IMR-90 (cell line): ENCODE measurements at regions not wholly inside any gene's neighbourhood (a gene's known extent, or its start where the extent isn't known, plus 50 kb on each side); places are given as distances from the start of the nearest gene placed in this dataset.

Source experiments
- ATAC-seq: fragments of 200-7000 bp; cut with Tn5 transposase; 2 replicates; pipeline ENCODE4 v1.9.1; 2020; ENCODE audit warnings: low read depth, mild to moderate bottlenecking, moderate library complexity
- BruUV-seq: library from RNA; stranded (reverse); fragments of 400-500 nt; replicated peaks from 2 replicates; lab custom pipeline; 2021; lab: Mats Ljungman, UMichigan
- CTCF ChIA-PET: fragments of 300-600 bp; formaldehyde crosslinking; extraction: SDS; loops from one replicate; lab custom pipeline; 2021; ENCODE audit warnings: antibody characterized with exemption; lab: Yijun Ruan, JAX
- POLR2A ChIA-PET: fragments of 300-600 bp; sonication (Branson Sonifier 250); formaldehyde crosslinking; loops from one replicate; lab custom pipeline; 2022; ENCODE audit warnings: antibody characterized with exemption; ENCODE audit not compliant: unreplicated experiment; lab: Charles Lee
- DNase-seq: peaks from one replicate; pipeline ENCODE4 v3.0.0; 2013
- H2AFZ ChIP-seq: replicated peaks from 2 replicates; pipeline ENCODE3; 2013; ENCODE audit warnings: low read length, mild to moderate bottlenecking; ENCODE audit not compliant: poor library complexity
- H2AK5ac ChIP-seq: 2 replicates; pipeline ENCODE4 v1.6.1; 2013; ENCODE audit warnings: low read depth, low read length, inconsistent platforms
- H2AK9ac ChIP-seq: replicated peaks from 2 replicates; pipeline ENCODE3; 2013; ENCODE audit warnings: mild to moderate bottlenecking, low read depth, low read length, moderate library complexity; ENCODE audit not compliant: poor library complexity
- H2BK120ac ChIP-seq: 2 replicates; pipeline ENCODE4 v1.6.1; 2013; ENCODE audit warnings: low read depth, low read length, inconsistent platforms
- H2BK15ac ChIP-seq: 3 replicates; pipeline ENCODE4 v1.6.1; 2013; ENCODE audit warnings: low read depth, low read length, inconsistent platforms
- H2BK20ac ChIP-seq: 2 replicates; pipeline ENCODE4 v1.6.1; 2013; ENCODE audit warnings: low read depth, mild to moderate bottlenecking, inconsistent platforms, low read length, moderate library complexity
- H2BK5ac ChIP-seq: 2 replicates; pipeline ENCODE4 v1.6.1; 2013; ENCODE audit warnings: mild to moderate bottlenecking, low read depth, low read length, inconsistent platforms; ENCODE audit not compliant: poor library complexity, severe bottlenecking
- H3K14ac ChIP-seq: replicated peaks from 2 replicates; pipeline ENCODE4 v1.6.1; 2013; ENCODE audit warnings: low read depth, low read length, inconsistent platforms
- H3K18ac ChIP-seq: 2 replicates; pipeline ENCODE4 v1.6.1; 2013; ENCODE audit warnings: low read depth, low read length, control low read depth
- H3K23ac ChIP-seq: 2 replicates; pipeline ENCODE4 v1.6.1; 2013; ENCODE audit warnings: low read depth, low read length, inconsistent platforms
- H3K27ac ChIP-seq: 2 replicates; pipeline ENCODE4 v1.5.1; 2013; ENCODE audit warnings: mild to moderate bottlenecking, control low read depth, low read length; ENCODE audit not compliant: insufficient read depth
- H3K27me3 ChIP-seq: 2 replicates; pipeline ENCODE4 v1.6.1; 2013; ENCODE audit warnings: low read length; ENCODE audit not compliant: control insufficient read depth, insufficient read depth
- H3K36me3 ChIP-seq: 2 replicates; pipeline ENCODE4 v1.6.1; 2013; ENCODE audit warnings: low read length, mixed read lengths; ENCODE audit not compliant: control insufficient read depth, insufficient read depth
- H3K4ac ChIP-seq: 2 replicates; pipeline ENCODE4 v1.6.1; 2013; ENCODE audit warnings: low read depth, low read length, inconsistent platforms
- H3K4me1 ChIP-seq: 2 replicates; pipeline ENCODE4 v1.6.1; 2013; ENCODE audit warnings: low read length, mixed read lengths; ENCODE audit not compliant: control insufficient read depth, insufficient read depth
- H3K4me2 ChIP-seq: 2 replicates; pipeline ENCODE4 v1.6.1; 2013; ENCODE audit warnings: low read depth, mild to moderate bottlenecking, control low read depth, low read length, moderate library complexity
- H3K4me3 ChIP-seq: 2 replicates; pipeline ENCODE4 v1.5.1; 2013; ENCODE audit warnings: low read depth, mild to moderate bottlenecking, control low read depth, low read length, moderate library complexity; ENCODE audit not compliant: insufficient read depth
- H3K56ac ChIP-seq: 2 replicates; pipeline ENCODE4 v1.6.1; 2013; ENCODE audit warnings: low read length, inconsistent platforms; ENCODE audit not compliant: insufficient read depth; ENCODE audit errors: extremely low read depth
- H3K79me1 ChIP-seq, 2 experiments: 2 replicates each; pipeline ENCODE4 v1.6.1; 2013; ENCODE audit warnings: low read length in 2 of 2, inconsistent platforms in 1 of 2, low read depth in 1 of 2
- H3K9ac ChIP-seq: 2 replicates; pipeline ENCODE4 v1.6.1; 2013; ENCODE audit warnings: low read depth, low read length, control low read depth
- H3K9me1 ChIP-seq: 2 replicates; pipeline ENCODE4 v1.6.1; 2013; ENCODE audit warnings: low read length, inconsistent platforms; ENCODE audit not compliant: insufficient read depth
- H3K9me3 ChIP-seq: 2 replicates; pipeline ENCODE4 v1.6.1; 2013; ENCODE audit warnings: low read length; ENCODE audit not compliant: control insufficient read depth, insufficient read depth
- H4K20me1 ChIP-seq: 2 replicates; pipeline ENCODE4 v1.6.1; 2013; ENCODE audit warnings: low read length, inconsistent platforms; ENCODE audit not compliant: insufficient read depth
- H4K5ac ChIP-seq: 2 replicates; pipeline ENCODE4 v1.6.1; 2013; ENCODE audit warnings: mild to moderate bottlenecking, low read depth, low read length, control low read depth
- H4K8ac ChIP-seq, 2 experiments: 2 replicates each; pipeline ENCODE4 v1.6.1; 2013; ENCODE audit warnings: low read depth in 2 of 2, low read length in 2 of 2, control low read depth in 1 of 2, inconsistent platforms in 1 of 2
- H4K91ac ChIP-seq: 2 replicates; pipeline ENCODE4 v1.6.1; 2013; ENCODE audit warnings: low read depth, low read length, inconsistent platforms; ENCODE audit not compliant: insufficient read depth
- BHLHE40 ChIP-seq: fragments of 150-350 bp; IDR thresholded peaks from 2 replicates; pipeline ENCODE4 v1.6.1; 2016; ENCODE audit warnings: mild to moderate bottlenecking, low read depth, low read length
- CEBPB ChIP-seq: IDR thresholded peaks from 2 replicates; pipeline ENCODE4 v1.6.1; 2012; ENCODE audit warnings: low read depth, low read length, improper control_type of control experiment
- CHD1 ChIP-seq: IDR thresholded peaks from 2 replicates; pipeline ENCODE4 v1.6.1; 2012; ENCODE audit warnings: low read depth, low read length, improper control_type of control experiment
- FOS ChIP-seq: fragments of 150-350 bp; IDR thresholded peaks from 2 replicates; pipeline ENCODE4 v1.6.1; 2016; ENCODE audit warnings: low read depth, low read length
- MAFK ChIP-seq: IDR thresholded peaks from 2 replicates; pipeline ENCODE4 v1.6.1; 2012; ENCODE audit warnings: low read depth, low read length, improper control_type of control experiment
- MAZ ChIP-seq: IDR thresholded peaks from 2 replicates; pipeline ENCODE4 v1.6.1; 2012; ENCODE audit warnings: low read depth, mild to moderate bottlenecking, low read length, improper control_type of control experiment, moderate library complexity, borderline replicate concordance
- MXI1 ChIP-seq: IDR thresholded peaks from 2 replicates; pipeline ENCODE4 v1.6.1; 2012; ENCODE audit warnings: low read depth, mild to moderate bottlenecking, low read length, moderate library complexity, borderline replicate concordance
- NFE2L2 ChIP-seq: fragments of 150-350 bp; IDR thresholded peaks from 2 replicates; pipeline ENCODE4 v1.6.1; 2016; ENCODE audit warnings: low read depth, mild to moderate bottlenecking, low read length
- POLR2A ChIP-seq: IDR thresholded peaks from 2 replicates; pipeline ENCODE4 v1.6.1; 2012; ENCODE audit warnings: mild to moderate bottlenecking, low read depth, low read length
- RAD21 ChIP-seq: IDR thresholded peaks from 2 replicates; pipeline ENCODE4 v1.6.1; 2012; ENCODE audit warnings: low read length, improper control_type of control experiment
- RCOR1 ChIP-seq: IDR thresholded peaks from 2 replicates; pipeline ENCODE4 v1.6.1; 2012; ENCODE audit warnings: mild to moderate bottlenecking, low read length, improper control_type of control experiment; ENCODE audit not compliant: insufficient replicate concordance
- RFX5 ChIP-seq: IDR thresholded peaks from 2 replicates; pipeline ENCODE4 v1.8.0; 2012; ENCODE audit warnings: low read depth, mild to moderate bottlenecking, low read length, moderate library complexity
- SMC3 ChIP-seq: fragments of 150-350 bp; IDR thresholded peaks from 2 replicates; pipeline ENCODE4 v1.6.1; 2016; ENCODE audit warnings: low read depth, mild to moderate bottlenecking, antibody characterized with exemption, low read length, moderate library complexity
- WGBS, 2 experiments: methylation state at CpG; one replicate each; pipeline versions ENCODE4 v1.1.5 to v1.1.7; 2013; ENCODE audit warnings: missing lambda C conversion rate in 2 of 2; ENCODE audit not compliant: insufficient read length in 1 of 2; ENCODE audit errors: extremely low coverage in 2 of 2; 5-methylcytosine and 5-hydroxymethylcytosine counted together
- dilution Hi-C: fragments of 300-500 bp; cut with HindIII; formaldehyde crosslinking; loops from one replicate; pipeline ENCODE4 v1.14.3; 2018; ENCODE audit warnings: low sequenced_read_pairs; ENCODE audit not compliant: unreplicated experiment
- in situ Hi-C: fragments of 300-500 bp; cut with MboI; formaldehyde crosslinking; loops from 3 replicates; pipeline ENCODE4 v1.14.3; 2019; ENCODE audit warnings: low sequenced_read_pairs, inconsistent platforms, mixed read lengths
- intact Hi-C: fragments of 100-400 bp; cut with micrococcal nuclease; formaldehyde crosslinking; loops from 2 replicates; pipeline ENCODE4 v1.10.0; 2022
- TF ChIP-seq, protein P1 (sequence below): fragments of 150-350 bp; IDR thresholded peaks from 2 replicates; pipeline ENCODE4 v1.6.1; 2017; ENCODE audit warnings: mild to moderate bottlenecking, antibody characterized with exemption, low read length, low read depth
- TF ChIP-seq, protein P2 (sequence below): fragments of 150-350 bp; IDR thresholded peaks from 2 replicates; pipeline ENCODE4 v1.6.1; 2016; ENCODE audit warnings: low read depth, mild to moderate bottlenecking, low read length, moderate library complexity, borderline replicate concordance
- TF ChIP-seq, protein P3 (sequence below): conservative IDR thresholded peaks from 2 replicates; pipeline ENCODE4 v1.5.1; 2012; ENCODE audit warnings: mild to moderate bottlenecking, low read depth, low read length, improper control_type of control experiment

DNA sequence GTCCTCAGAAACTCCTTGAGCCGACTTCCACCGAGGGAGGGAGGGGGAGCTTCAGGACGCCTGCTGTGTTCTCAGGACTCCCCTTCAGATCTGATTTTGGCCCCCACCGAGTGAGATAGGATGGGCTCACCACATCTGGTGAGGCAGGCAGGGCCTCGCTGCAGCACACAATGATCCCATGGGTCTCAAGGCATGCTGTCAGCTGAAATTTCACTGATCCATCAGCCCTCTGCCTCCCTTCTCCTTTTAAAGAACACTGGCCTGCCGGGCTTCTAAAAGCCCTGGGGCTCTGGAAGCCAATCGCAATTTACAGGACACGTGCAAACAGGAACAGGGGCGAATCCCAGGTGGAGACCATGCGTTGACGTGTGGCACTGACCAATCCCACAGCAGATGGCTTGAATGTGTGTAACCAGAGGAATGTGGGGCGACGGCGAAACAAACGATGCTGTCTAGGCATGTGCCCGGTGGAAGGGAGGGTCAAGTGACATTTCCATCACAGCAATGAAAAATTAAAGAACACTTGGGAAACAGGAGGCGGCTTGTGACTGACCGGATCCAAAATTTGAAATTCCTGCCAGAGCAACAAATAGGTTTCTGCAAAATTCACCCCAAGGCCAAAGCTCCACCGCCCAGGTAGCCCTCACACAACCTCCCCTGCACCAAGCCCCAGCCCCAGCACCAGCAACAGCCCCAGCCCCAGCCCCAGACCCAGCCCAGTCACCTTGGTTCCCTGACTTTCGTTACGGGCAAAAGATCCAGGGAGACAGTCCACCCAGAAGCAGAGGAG, 167.1 kb upstream of the ZNF337 start:
- H2AK9ac ChIP-seq = no peak overlapping the region
- in situ Hi-C loops (loop anchor here (25.0 kb wide), 3 partner anchors 124 to 876 kb away; partner anchors contain the start of gene APMAP), dilution Hi-C loops (no loop called here), intact Hi-C loops (no loop called here)
- no peak overlapping the region for H2AK5ac ChIP-seq
- no peaks in the 10 kb centered on the region for H3K4me1 ChIP-seq
- H2BK15ac ChIP-seq = no peak overlapping the region
- DNase-seq (no peak), ATAC-seq (no peak)
- H3K9ac ChIP-seq = no peak overlapping the region
- H2AFZ ChIP-seq = peak overlapping the region; percentile 81
- BruUV-seq = no TSS peak
- H3K18ac ChIP-seq = no peak overlapping the region
- H3K56ac ChIP-seq = no peak overlapping the region
- no peak overlapping the region for H3K14ac ChIP-seq
- H3K9me3 ChIP-seq = no peaks in the 10 kb centered on the region
- no peaks in the 10 kb centered on the region for H3K36me3 ChIP-seq
- H2BK5ac ChIP-seq = no peak overlapping the region
- TF ChIP-seq FOS (no peak), CHD1 (no peak), RFX5 (no peak), RCOR1 (no peak), CEBPB (no peak), MXI1 (no peak), NFE2L2 (no peak), SMC3 (no peak), RAD21 (no peak), POLR2A (no peak), MAFK (no peak), MAZ (no peak), BHLHE40 (no peak)
- TF ChIP-seq, protein P1, sequence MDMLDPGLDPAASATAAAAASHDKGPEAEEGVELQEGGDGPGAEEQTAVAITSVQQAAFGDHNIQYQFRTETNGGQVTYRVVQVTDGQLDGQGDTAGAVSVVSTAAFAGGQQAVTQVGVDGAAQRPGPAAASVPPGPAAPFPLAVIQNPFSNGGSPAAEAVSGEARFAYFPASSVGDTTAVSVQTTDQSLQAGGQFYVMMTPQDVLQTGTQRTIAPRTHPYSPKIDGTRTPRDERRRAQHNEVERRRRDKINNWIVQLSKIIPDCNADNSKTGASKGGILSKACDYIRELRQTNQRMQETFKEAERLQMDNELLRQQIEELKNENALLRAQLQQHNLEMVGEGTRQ = no peak
- TF ChIP-seq, protein P2, sequence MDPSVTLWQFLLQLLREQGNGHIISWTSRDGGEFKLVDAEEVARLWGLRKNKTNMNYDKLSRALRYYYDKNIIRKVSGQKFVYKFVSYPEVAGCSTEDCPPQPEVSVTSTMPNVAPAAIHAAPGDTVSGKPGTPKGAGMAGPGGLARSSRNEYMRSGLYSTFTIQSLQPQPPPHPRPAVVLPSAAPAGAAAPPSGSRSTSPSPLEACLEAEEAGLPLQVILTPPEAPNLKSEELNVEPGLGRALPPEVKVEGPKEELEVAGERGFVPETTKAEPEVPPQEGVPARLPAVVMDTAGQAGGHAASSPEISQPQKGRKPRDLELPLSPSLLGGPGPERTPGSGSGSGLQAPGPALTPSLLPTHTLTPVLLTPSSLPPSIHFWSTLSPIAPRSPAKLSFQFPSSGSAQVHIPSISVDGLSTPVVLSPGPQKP = no peak
- TF ChIP-seq, protein P3, sequence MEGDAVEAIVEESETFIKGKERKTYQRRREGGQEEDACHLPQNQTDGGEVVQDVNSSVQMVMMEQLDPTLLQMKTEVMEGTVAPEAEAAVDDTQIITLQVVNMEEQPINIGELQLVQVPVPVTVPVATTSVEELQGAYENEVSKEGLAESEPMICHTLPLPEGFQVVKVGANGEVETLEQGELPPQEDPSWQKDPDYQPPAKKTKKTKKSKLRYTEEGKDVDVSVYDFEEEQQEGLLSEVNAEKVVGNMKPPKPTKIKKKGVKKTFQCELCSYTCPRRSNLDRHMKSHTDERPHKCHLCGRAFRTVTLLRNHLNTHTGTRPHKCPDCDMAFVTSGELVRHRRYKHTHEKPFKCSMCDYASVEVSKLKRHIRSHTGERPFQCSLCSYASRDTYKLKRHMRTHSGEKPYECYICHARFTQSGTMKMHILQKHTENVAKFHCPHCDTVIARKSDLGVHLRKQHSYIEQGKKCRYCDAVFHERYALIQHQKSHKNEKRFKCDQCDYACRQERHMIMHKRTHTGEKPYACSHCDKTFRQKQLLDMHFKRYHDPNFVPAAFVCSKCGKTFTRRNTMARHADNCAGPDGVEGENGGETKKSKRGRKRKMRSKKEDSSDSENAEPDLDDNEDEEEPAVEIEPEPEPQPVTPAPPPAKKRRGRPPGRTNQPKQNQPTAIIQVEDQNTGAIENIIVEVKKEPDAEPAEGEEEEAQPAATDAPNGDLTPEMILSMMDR = no peak
- peaks cover 18% of the 10 kb centered on the region for H3K27me3 ChIP-seq
- ChIA-PET POLR2A (no interaction called here), CTCF (no interaction called here)
- H4K20me1 ChIP-seq = no peaks in the 10 kb centered on the region
- no peak overlapping the region for H2BK120ac ChIP-seq
- no peak overlapping the region for H3K27ac ChIP-seq
- 35% methylated on average over 5 of the region's 21 CpGs; no CpG with 5 or more reads in 1 of the 2 experiments for WGBS, 2 experiments
- no peaks in the 10 kb centered on the region for H3K9me1 ChIP-seq
- H3K79me1 ChIP-seq = no peaks in the 10 kb centered on the region
- H3K4me2 ChIP-seq = peak overlapping the region; percentile 64
- H3K4ac ChIP-seq = no peak overlapping the region
- H3K23ac ChIP-seq = no peak overlapping the region
- H3K4me3 ChIP-seq = peak overlapping the region; percentile 33; the same call in 1 of the 2 replicates
- H4K91ac ChIP-seq = no peak overlapping the region
- H2BK20ac ChIP-seq = no peak overlapping the region
- no peak overlapping the region for H4K8ac ChIP-seq
- no peak overlapping the region for H4K5ac ChIP-seq
